HEK293T (cell line): ENCODE measurements at regions not wholly inside any gene's neighbourhood (a gene's known extent, or its start where the extent isn't known, plus 50 kb on each side); places are given as distances from the start of the nearest gene placed in this dataset.
"Not testable (repeated sequence)": the region's sequence is repeated elsewhere in the genome, so short reads cannot be mapped to it uniquely, and the experiment has no call there.

ENCODE experiments used
- CTCF ChIA-PET: fragments of 350-600 bp; formaldehyde crosslinking; extraction: SDS; loops from one replicate; lab custom pipeline; 2021; ENCODE audit warnings: antibody characterized with exemption, inconsistent platforms; lab: Yijun Ruan, JAX
- POLR2A ChIA-PET: fragments of 350-600 bp; formaldehyde crosslinking; extraction: SDS; loops from one replicate; lab custom pipeline; 2020; ENCODE audit warnings: antibody characterized with exemption, inconsistent platforms; lab: Yijun Ruan, JAX
- DNase-seq: peaks from one replicate; pipeline ENCODE4 v3.0.0; 2012; ENCODE audit warnings: mixed read lengths; ENCODE audit errors: extremely low spot score
- ARNT ChIP-seq: fragments of 450-650 bp; IDR thresholded peaks from 2 replicates; pipeline ENCODE4 v1.6.1; 2017; ENCODE audit warnings: mild to moderate bottlenecking
- BHLHE40 ChIP-seq: fragments of 450-650 bp; IDR thresholded peaks from 2 replicates; pipeline ENCODE4 v1.6.1; 2016; ENCODE audit warnings: mild to moderate bottlenecking, moderate library complexity, borderline replicate concordance
- CTBP1 ChIP-seq: fragments of 450-650 bp; IDR thresholded peaks from 2 replicates; pipeline ENCODE4 v1.6.1; 2016; ENCODE audit warnings: borderline replicate concordance
- ELF4 ChIP-seq: fragments of 450-650 bp; IDR thresholded peaks from 2 replicates; pipeline ENCODE4 v1.6.1; 2017; ENCODE audit warnings: antibody characterized with exemption
- FOXA1 ChIP-seq: fragments of 450-650 bp; IDR thresholded peaks from 2 replicates; pipeline ENCODE4 v1.6.1; 2016; ENCODE audit warnings: mild to moderate bottlenecking
- FOXK2 ChIP-seq: fragments of 450-650 bp; IDR thresholded peaks from 2 replicates; pipeline ENCODE4 v1.6.1; 2016; ENCODE audit warnings: mild to moderate bottlenecking
- FOXM1 ChIP-seq: fragments of 450-650 bp; IDR thresholded peaks from 2 replicates; pipeline ENCODE4 v1.6.1; 2017; ENCODE audit warnings: mild to moderate bottlenecking, borderline replicate concordance
- HDGF ChIP-seq: fragments of 450-650 bp; IDR thresholded peaks from 2 replicates; pipeline ENCODE4 v1.6.1; 2017; ENCODE audit warnings: antibody characterized with exemption, borderline replicate concordance
- L3MBTL2 ChIP-seq: fragments of 450-650 bp; conservative IDR thresholded peaks from 2 replicates; pipeline ENCODE4 v1.6.1; 2016; ENCODE audit warnings: mild to moderate bottlenecking
- LEF1 ChIP-seq: fragments of 450-650 bp; IDR thresholded peaks from 2 replicates; pipeline ENCODE4 v1.6.1; 2017; ENCODE audit warnings: mild to moderate bottlenecking, borderline replicate concordance
- NFRKB ChIP-seq: fragments of 450-650 bp; IDR thresholded peaks from 2 replicates; pipeline ENCODE4 v1.6.1; 2016; ENCODE audit warnings: mild to moderate bottlenecking, moderate library complexity
- PKNOX1 ChIP-seq: fragments of 450-650 bp; IDR thresholded peaks from 2 replicates; pipeline ENCODE4 v1.6.1; 2016
- SP1 ChIP-seq: fragments of 450-650 bp; IDR thresholded peaks from 2 replicates; pipeline ENCODE4 v1.6.1; 2017
- SUZ12 ChIP-seq: fragments of 450-650 bp; IDR thresholded peaks from 2 replicates; pipeline ENCODE4 v1.6.1; 2016; ENCODE audit warnings: mild to moderate bottlenecking
- TARDBP ChIP-seq: fragments of 450-650 bp; IDR thresholded peaks from 2 replicates; pipeline ENCODE4 v1.6.1; 2016
- ZNF384 ChIP-seq: fragments of 450-650 bp; IDR thresholded peaks from 2 replicates; pipeline ENCODE4 v1.6.1; 2016

GRCh38 chr10:20552382-20552781, 344.7 kb downstream of the NEBL start:
- DNase-seq: no peak
- no peak for TF ChIP-seq LEF1
- no peak for TF ChIP-seq TARDBP
- TF ChIP-seq SP1: no peak
- no peak for TF ChIP-seq SUZ12
- TF ChIP-seq PKNOX1: no peak
- no peak for TF ChIP-seq NFRKB
- no peak for TF ChIP-seq FOXK2
- no peak for TF ChIP-seq HDGF
- ChIA-PET POLR2A (no interaction called here), CTCF (no interaction called here)

GRCh38 chr10:20551761-20552160, 345.4 kb downstream of the NEBL start:
- POLR2A ChIA-PET: no interaction called here
- CTCF ChIA-PET: no interaction called here

GRCh38 chr10:20535897-20536881, 360.9 kb downstream of the NEBL start:
- DNase-seq: no peak
- TF ChIP-seq PKNOX1 (peak; percentile 29; the same call in 1 of the 2 replicates), ARNT (no peak), FOXK2 (no peak)
- POLR2A ChIA-PET: no interaction called here
- CTCF ChIA-PET: no interaction called here

More at GRCh38 chr10:20551761-20552160, 345.4 kb downstream of the NEBL start:
- no peak for DNase-seq
- TF ChIP-seq SP1 (no peak), FOXA1 (no peak), BHLHE40 (no peak), FOXK2 (no peak), FOXM1 (no peak)

- POLR2A ChIA-PET, DNase-seq: not testable (repeated sequence)
- CTCF ChIA-PET: interaction anchor here (0.6 kb wide), 1 partner anchor 743 kb away, joined by 3 read pairs; no protein-coding TSS in a partner anchor
Observed at GRCh38 chr10:20531241-20531883, 365.7 kb downstream of the NEBL start.

GRCh38 chr10:20521186-20521585, 375.9 kb downstream of the NEBL start:
- no peak for TF ChIP-seq PKNOX1
- TF ChIP-seq ELF4: no peak
- no peak for TF ChIP-seq TARDBP
- TF ChIP-seq CTBP1: no peak
- no peak for TF ChIP-seq HDGF
- TF ChIP-seq NFRKB: no peak
- no peak for TF ChIP-seq ZNF384
- no peak for TF ChIP-seq LEF1
- ChIA-PET CTCF (no interaction called here), POLR2A (no interaction called here)
- no peak for DNase-seq

- ChIA-PET CTCF (no interaction called here), POLR2A (no interaction called here)
- TF ChIP-seq ZNF384: no peak
- TF ChIP-seq TARDBP: no peak
- no peak for TF ChIP-seq L3MBTL2
- no peak for TF ChIP-seq FOXK2
- no peak for TF ChIP-seq SP1
- TF ChIP-seq ELF4: no peak
- no peak for TF ChIP-seq ARNT
- TF ChIP-seq PKNOX1: no peak
- no peak for TF ChIP-seq NFRKB
- no peak for TF ChIP-seq SUZ12
- no peak for TF ChIP-seq LEF1
- TF ChIP-seq CTBP1: no peak
- no peak for TF ChIP-seq HDGF
- no peak for TF ChIP-seq BHLHE40
- no peak for TF ChIP-seq FOXA1
- no peak for DNase-seq
Observed at GRCh38 chr10:20515654-20516053, 381.5 kb downstream of the NEBL start.
